OCI-LY3 (cell line): ENCODE measurements at regions not wholly inside any gene's neighbourhood (a gene's known extent, or its start where the extent isn't known, plus 50 kb on each side); places are given as distances from the start of the nearest gene placed in this dataset.

Experiments used
- H2AFZ ChIP-seq: fragments of 200-600, 300-600 bp; shearing (Covaris generic); 2 replicates; pipeline ENCODE4 v1.6.0; 2014; ENCODE audit warnings: antibody characterized with exemption, low read depth, low read length
- H3K27ac ChIP-seq: fragments of 200-600, 300-600 bp; sonication (generic); 2 replicates; pipeline ENCODE4 v1.5.1; 2014; ENCODE audit warnings: mild to moderate bottlenecking, low read length, moderate library complexity, mixed read lengths
- H3K27me3 ChIP-seq: fragments of 200-600, 300-600 bp; sonication (generic); 2 replicates; pipeline ENCODE4 v1.6.1; 2014; ENCODE audit warnings: low read depth, low read length, mixed read lengths
- H3K36me3 ChIP-seq: fragments of 200-600, 300-600 bp; sonication (generic); replicated peaks from 2 replicates; pipeline ENCODE3; 2014; ENCODE audit warnings: low read depth, low read length, mixed read lengths
- H3K4me1 ChIP-seq: fragments of 300-600, 200-600 bp; sonication (generic); 2 replicates; pipeline ENCODE4 v1.6.1; 2014; ENCODE audit warnings: low read length, mixed read lengths
- H3K4me2 ChIP-seq: fragments of 200-600, 300-600 bp; sonication (generic); 2 replicates; pipeline ENCODE4 v1.6.1; 2014; ENCODE audit warnings: low read length, mixed read lengths
- H3K4me3 ChIP-seq: fragments of 300-600, 200-600 bp; sonication (generic); 2 replicates; pipeline ENCODE4 v1.5.1; 2014; ENCODE audit warnings: antibody characterized with exemption, mild to moderate bottlenecking, low read length, moderate library complexity
- H3K79me2 ChIP-seq: fragments of 300-600, 200-600 bp; shearing (Covaris generic); 2 replicates; pipeline ENCODE4 v1.6.1; 2014; ENCODE audit warnings: mild to moderate bottlenecking, low read length, mixed read lengths
- H3K9ac ChIP-seq: fragments of 300-600, 200-600 bp; shearing (Covaris generic); 2 replicates; pipeline ENCODE4 v1.6.0; 2014; ENCODE audit warnings: mild to moderate bottlenecking, low read length, moderate library complexity
- H3K9me3 ChIP-seq: fragments of 200-600, 300-600 bp; shearing (Covaris generic); 2 replicates; pipeline ENCODE4 v1.6.1; 2014; ENCODE audit warnings: low read length, mixed read lengths; ENCODE audit not compliant: insufficient read depth
- H4K20me1 ChIP-seq: fragments of 200-600, 300-600 bp; sonication (generic); 2 replicates; pipeline ENCODE4 v1.6.1; 2016; ENCODE audit warnings: low read length, mixed read lengths; ENCODE audit not compliant: insufficient read depth
- EZH2phosphoT487 ChIP-seq: fragments of 200-600 bp; shearing (Covaris generic); IDR thresholded peaks from 2 replicates; pipeline ENCODE4 v1.6.1; 2018; ENCODE audit warnings: antibody characterized with exemption, mixed run types, low read depth
- TF ChIP-seq, protein P1 (sequence below): fragments of 200-600, 300-600 bp; sonication (generic); IDR thresholded peaks from 2 replicates; pipeline ENCODE4 v1.5.1; 2014; ENCODE audit warnings: antibody characterized with exemption, low read length, low read depth

DNA sequence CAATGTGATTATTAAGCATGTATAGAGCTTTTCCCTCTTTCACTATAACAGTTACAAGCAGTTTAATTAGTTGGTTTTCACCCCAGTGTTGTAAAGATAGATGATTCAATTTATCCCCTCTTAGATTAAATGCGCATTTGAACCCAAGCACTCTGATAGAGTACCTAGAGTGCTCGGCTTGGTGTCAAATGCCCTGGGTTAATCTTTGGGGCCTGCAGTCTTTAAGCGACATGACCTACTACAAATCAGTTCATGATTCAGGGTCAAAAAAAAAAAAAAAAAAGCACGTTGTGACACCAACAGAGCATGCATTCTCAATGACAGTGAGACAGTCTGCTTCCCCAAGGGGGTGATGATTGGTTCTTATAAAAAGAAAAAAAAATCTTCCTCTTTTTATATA lies 375.3 kb downstream of the BRINP1 start:
- no peak overlapping the region for H2AFZ ChIP-seq
- no peaks in the 10 kb centered on the region for H3K9me3 ChIP-seq
- H3K27me3 ChIP-seq = no peaks in the 10 kb centered on the region
- no peak overlapping the region for H3K4me2 ChIP-seq
- no peaks in the 10 kb centered on the region for H3K36me3 ChIP-seq
- no peaks in the 10 kb centered on the region for H4K20me1 ChIP-seq
- no peaks in the 10 kb centered on the region for H3K4me1 ChIP-seq
- H3K9ac ChIP-seq = no peak overlapping the region
- no peak overlapping the region for H3K4me3 ChIP-seq
- no peak overlapping the region for H3K27ac ChIP-seq
- H3K79me2 ChIP-seq = no peaks in the 10 kb centered on the region
- TF ChIP-seq EZH2phosphoT487 = no peak
- TF ChIP-seq, protein P1, sequence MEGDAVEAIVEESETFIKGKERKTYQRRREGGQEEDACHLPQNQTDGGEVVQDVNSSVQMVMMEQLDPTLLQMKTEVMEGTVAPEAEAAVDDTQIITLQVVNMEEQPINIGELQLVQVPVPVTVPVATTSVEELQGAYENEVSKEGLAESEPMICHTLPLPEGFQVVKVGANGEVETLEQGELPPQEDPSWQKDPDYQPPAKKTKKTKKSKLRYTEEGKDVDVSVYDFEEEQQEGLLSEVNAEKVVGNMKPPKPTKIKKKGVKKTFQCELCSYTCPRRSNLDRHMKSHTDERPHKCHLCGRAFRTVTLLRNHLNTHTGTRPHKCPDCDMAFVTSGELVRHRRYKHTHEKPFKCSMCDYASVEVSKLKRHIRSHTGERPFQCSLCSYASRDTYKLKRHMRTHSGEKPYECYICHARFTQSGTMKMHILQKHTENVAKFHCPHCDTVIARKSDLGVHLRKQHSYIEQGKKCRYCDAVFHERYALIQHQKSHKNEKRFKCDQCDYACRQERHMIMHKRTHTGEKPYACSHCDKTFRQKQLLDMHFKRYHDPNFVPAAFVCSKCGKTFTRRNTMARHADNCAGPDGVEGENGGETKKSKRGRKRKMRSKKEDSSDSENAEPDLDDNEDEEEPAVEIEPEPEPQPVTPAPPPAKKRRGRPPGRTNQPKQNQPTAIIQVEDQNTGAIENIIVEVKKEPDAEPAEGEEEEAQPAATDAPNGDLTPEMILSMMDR = no peak

DNA sequence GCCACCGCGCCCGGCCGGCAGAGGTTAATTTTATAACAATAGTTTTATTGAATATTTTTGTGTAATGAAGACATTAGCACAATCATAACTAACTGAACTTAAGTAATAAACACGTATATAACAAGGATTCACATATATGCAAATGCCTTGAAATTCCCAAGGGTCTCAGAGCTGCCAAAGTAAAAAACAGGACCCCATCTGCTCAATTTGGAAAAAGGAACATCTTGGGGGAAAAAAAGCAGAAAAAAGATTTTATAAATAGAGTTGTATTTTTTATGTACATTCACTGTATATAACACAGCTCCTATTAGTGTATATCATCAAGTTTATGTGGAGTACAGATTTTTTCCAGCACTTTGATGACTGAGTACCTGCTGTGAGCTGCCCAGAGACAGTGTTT lies 366.7 kb downstream of the BRINP1 start:
- H3K27me3 ChIP-seq = no peaks in the 10 kb centered on the region
- H3K9ac ChIP-seq = no peak overlapping the region
- no peaks in the 10 kb centered on the region for H3K79me2 ChIP-seq
- no peaks in the 10 kb centered on the region for H4K20me1 ChIP-seq
- H3K36me3 ChIP-seq = no peaks in the 10 kb centered on the region
- TF ChIP-seq, protein P1 = no peak
- TF ChIP-seq EZH2phosphoT487 = no peak
- no peak overlapping the region for H2AFZ ChIP-seq
- H3K9me3 ChIP-seq = no peaks in the 10 kb centered on the region
- no peaks in the 10 kb centered on the region for H3K4me1 ChIP-seq
- no peak overlapping the region for H3K4me2 ChIP-seq
- H3K4me3 ChIP-seq = no peak overlapping the region
- H3K27ac ChIP-seq = no peak overlapping the region

DNA sequence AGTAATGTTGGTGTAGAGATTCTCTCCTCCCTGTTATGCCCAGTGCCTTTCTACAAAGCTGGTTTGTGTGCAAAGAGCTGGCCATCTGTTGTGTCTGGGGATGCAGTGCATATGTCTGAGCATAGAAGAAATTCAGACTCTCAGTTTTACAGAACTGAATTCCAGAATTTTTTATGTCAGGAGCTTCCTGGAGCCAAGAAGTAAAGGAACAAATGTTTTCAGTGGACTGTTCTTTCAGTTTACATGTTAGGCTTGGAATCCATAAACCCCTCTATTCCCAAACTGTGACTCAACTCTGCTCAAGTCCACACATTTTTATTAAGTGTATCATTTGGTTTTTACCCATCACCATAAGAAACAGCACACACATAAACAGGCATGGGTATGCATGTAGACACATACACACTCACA lies 366.0 kb downstream of the BRINP1 start:
- no peaks in the 10 kb centered on the region for H3K36me3 ChIP-seq
- no peak overlapping the region for H3K9ac ChIP-seq

DNA sequence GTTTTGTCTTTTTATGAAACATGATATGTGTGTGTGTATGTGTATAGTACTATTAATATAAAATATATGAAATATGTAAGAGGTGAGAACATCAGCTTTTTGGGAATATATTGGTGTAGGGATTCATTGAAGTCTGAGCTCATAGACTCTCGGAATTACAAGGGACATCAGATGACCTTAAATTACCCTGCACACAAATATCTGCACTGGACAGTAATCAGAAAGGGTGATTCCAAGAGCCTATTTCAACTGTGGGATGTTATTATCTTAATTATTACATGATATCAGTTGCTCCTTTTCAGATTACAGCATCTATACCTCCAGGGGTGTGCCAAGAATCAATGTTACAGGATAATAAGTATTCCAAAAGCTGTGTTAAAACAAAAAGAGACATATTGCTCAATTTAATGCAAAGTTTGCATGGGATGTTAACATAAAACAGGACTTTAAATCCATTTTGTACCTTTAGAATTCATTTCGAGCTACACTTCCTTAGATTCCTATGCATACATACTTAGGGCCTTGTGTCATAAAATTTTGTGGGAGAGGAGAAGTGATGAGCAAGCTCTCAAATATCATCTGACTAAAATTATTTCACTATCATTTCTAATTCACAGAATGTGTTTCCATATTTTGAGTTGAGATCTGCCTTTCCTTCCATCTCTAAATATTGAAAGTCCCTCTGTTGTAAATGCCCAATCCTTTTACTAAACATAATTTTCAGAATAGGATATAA lies 365.2 kb downstream of the BRINP1 start:
- H2AFZ ChIP-seq = no peak overlapping the region
- H3K79me2 ChIP-seq = no peaks in the 10 kb centered on the region
- H3K4me1 ChIP-seq = no peaks in the 10 kb centered on the region
- H3K27ac ChIP-seq = no peak overlapping the region
- no peak overlapping the region for H3K9ac ChIP-seq
- H3K4me3 ChIP-seq = no peak overlapping the region
- no peaks in the 10 kb centered on the region for H3K9me3 ChIP-seq
- no peaks in the 10 kb centered on the region for H3K27me3 ChIP-seq
- no peak overlapping the region for H3K4me2 ChIP-seq
- H4K20me1 ChIP-seq = no peaks in the 10 kb centered on the region
- TF ChIP-seq EZH2phosphoT487 = no peak
- TF ChIP-seq, protein P1 = no peak
- H3K36me3 ChIP-seq = no peaks in the 10 kb centered on the region

More for the DNA sequence above, 366.0 kb downstream of the BRINP1 start:
- H3K79me2 ChIP-seq = no peaks in the 10 kb centered on the region
- no peak overlapping the region for H3K27ac ChIP-seq
- no peaks in the 10 kb centered on the region for H3K9me3 ChIP-seq
- no peak overlapping the region for H2AFZ ChIP-seq
- TF ChIP-seq EZH2phosphoT487 = no peak
- TF ChIP-seq, protein P1 = no peak
- H3K4me1 ChIP-seq = no peaks in the 10 kb centered on the region
- H3K4me2 ChIP-seq = no peak overlapping the region
- H3K4me3 ChIP-seq = no peak overlapping the region
- H3K27me3 ChIP-seq = no peaks in the 10 kb centered on the region
- H4K20me1 ChIP-seq = no peaks in the 10 kb centered on the region
